GM12878 (cell line): ENCODE measurements at regions not wholly inside any gene's neighbourhood (a gene's known extent, or its start where the extent isn't known, plus 50 kb on each side); places are given as distances from the start of the nearest gene placed in this dataset.

Experiments
- ATAC-seq: fragments of 200-7000 bp; cut with Tn5 transposase; 3 replicates; pipeline ENCODE4 v1.9.1; 2020; ENCODE audit warnings: mild to moderate bottlenecking, moderate library complexity
- BruUV-seq: library from RNA; stranded (reverse); fragments of 400-500 nt; replicated peaks from 2 replicates; lab custom pipeline; 2021; lab: Mats Ljungman, UMichigan
- CTCF ChIA-PET: fragments of 300-600 bp; sonication (Branson Sonifier 250); formaldehyde crosslinking; extraction: SDS; loops from one replicate; lab custom pipeline; 2021; ENCODE audit warnings: inconsistent platforms; lab: Yijun Ruan, JAX
- POLR2A ChIA-PET: fragments of 350-600 bp; formaldehyde crosslinking; extraction: SDS; loops from one replicate; lab custom pipeline; 2021; ENCODE audit warnings: inconsistent platforms; lab: Charles Lee
- RAD21 ChIA-PET: fragments of 300-600 bp; sonication (Branson Sonifier 250); formaldehyde crosslinking; loops from one replicate; lab custom pipeline; 2023; ENCODE audit warnings: antibody characterized with exemption; ENCODE audit not compliant: unreplicated experiment; lab: Charles Lee
- SMC1A ChIA-PET: fragments of 300-600 bp; sonication (Branson Sonifier 250); formaldehyde crosslinking; loops from one replicate; lab custom pipeline; 2023; ENCODE audit not compliant: unreplicated experiment, uncharacterized antibody; lab: Charles Lee
- DNase-seq: peaks from one replicate; pipeline ENCODE4 v3.0.0-alpha.2; 2011; ENCODE audit warnings: low read depth, low spot score
- FAIRE-seq: peaks from 3 replicates; lab custom pipeline; 2011; peaks lifted over from hg19 to GRCh38; lab: Jason Lieb, UNC
- H2AFZ ChIP-seq: 2 replicates; pipeline ENCODE4 v1.6.0; 2011; ENCODE audit warnings: low read depth, low read length, control low read depth; ENCODE audit not compliant: control insufficient read depth
- H3K27ac ChIP-seq: 2 replicates; pipeline ENCODE4 v1.5.1; 2011; ENCODE audit warnings: control low read depth; ENCODE audit not compliant: control insufficient read depth, insufficient read depth
- H3K27me3 ChIP-seq, 2 experiments: replicated peaks in 1 of 2; 2 replicates each; pipeline versions ENCODE4 v1.6.0 to v1.6.1; 2011; ENCODE audit warnings: low read length in 1 of 2; ENCODE audit not compliant: control insufficient read depth in 2 of 2, insufficient read depth in 2 of 2
- H3K36me3 ChIP-seq, 2 experiments: 2 replicates each; pipeline ENCODE4 v1.5.1; 2011; ENCODE audit warnings: low read length in 1 of 2; ENCODE audit not compliant: control insufficient read depth in 2 of 2, insufficient read depth in 2 of 2
- H3K4me1 ChIP-seq: 2 replicates; pipeline ENCODE4 v1.6.1; 2011; ENCODE audit warnings: mild to moderate bottlenecking, low read length, moderate library complexity, mixed read lengths; ENCODE audit not compliant: control insufficient read depth, insufficient read depth
- H3K4me2 ChIP-seq: 2 replicates; pipeline ENCODE4 v1.6.0; 2011; ENCODE audit warnings: control low read depth; ENCODE audit not compliant: control insufficient read depth, insufficient read depth
- H3K4me3 ChIP-seq: fragments of 200-600 bp; sonication (generic); 2 replicates; pipeline ENCODE4 v1.5.1; 2016
- H3K79me2 ChIP-seq: 2 replicates; pipeline ENCODE4 v1.6.0; 2011; ENCODE audit warnings: low read length; ENCODE audit not compliant: control insufficient read depth, insufficient read depth
- H3K9ac ChIP-seq: 2 replicates; pipeline ENCODE4 v1.8.0; 2011; ENCODE audit warnings: low read length, control low read depth, mixed read lengths; ENCODE audit not compliant: control insufficient read depth, insufficient read depth
- H3K9me3 ChIP-seq: replicated peaks from 3 replicates; pipeline ENCODE4 v1.5.1; 2011; ENCODE audit warnings: mild to moderate bottlenecking, low read length; ENCODE audit not compliant: control insufficient read depth, insufficient read depth
- H4K20me1 ChIP-seq: 2 replicates; pipeline ENCODE4 v1.6.0; 2011; ENCODE audit not compliant: control insufficient read depth, insufficient read depth
- CBX5 ChIP-seq: sonication (generic); IDR thresholded peaks from 2 replicates; pipeline ENCODE4 v1.6.1; 2016; ENCODE audit warnings: low read depth, moderate library complexity, mild to moderate bottlenecking, inconsistent platforms
- NR2F1 ChIP-seq: fragments of 450-650 bp; conservative IDR thresholded peaks from 2 replicates; pipeline ENCODE4 v1.6.1; 2017; ENCODE audit warnings: mild to moderate bottlenecking
- ZBTB11 ChIP-seq: fragments of 450-650 bp; formaldehyde crosslinking; IDR thresholded peaks from 2 replicates; pipeline ENCODE4 v1.5.0; 2022; ENCODE audit warnings: mild to moderate bottlenecking, missing genetic modification characterization
- ZBTB4 ChIP-seq: fragments of 450-650 bp; formaldehyde crosslinking; IDR thresholded peaks from 2 replicates; pipeline ENCODE4 v1.4.0; 2022; ENCODE audit warnings: mild to moderate bottlenecking, moderate library complexity
- WGBS: methylation state at CpG from one replicate; pipeline ENCODE4 v1.1.6; 2016; ENCODE audit warnings: low lambda C conversion rate; ENCODE audit not compliant: insufficient replicate concordance, insufficient coverage; ENCODE audit errors: missing lambda C conversion rate; 5-methylcytosine and 5-hydroxymethylcytosine counted together
- in situ Hi-C: fragments of 300-500 bp; cut with MboI; formaldehyde crosslinking; loops from 9 replicates; pipeline ENCODE4 v1.14.3; 2018; ENCODE audit warnings: mixed read lengths
- intact Hi-C: fragments of 100-400 bp; cut with micrococcal nuclease; formaldehyde crosslinking; loops from one replicate; pipeline ENCODE4 v1.14.2; 2022; ENCODE audit not compliant: unreplicated experiment
- TF ChIP-seq, protein P1 (sequence below): fragments of 450-650 bp; IDR thresholded peaks from 2 replicates; pipeline ENCODE4 v1.6.1; 2017; ENCODE audit warnings: mild to moderate bottlenecking

DNA sequence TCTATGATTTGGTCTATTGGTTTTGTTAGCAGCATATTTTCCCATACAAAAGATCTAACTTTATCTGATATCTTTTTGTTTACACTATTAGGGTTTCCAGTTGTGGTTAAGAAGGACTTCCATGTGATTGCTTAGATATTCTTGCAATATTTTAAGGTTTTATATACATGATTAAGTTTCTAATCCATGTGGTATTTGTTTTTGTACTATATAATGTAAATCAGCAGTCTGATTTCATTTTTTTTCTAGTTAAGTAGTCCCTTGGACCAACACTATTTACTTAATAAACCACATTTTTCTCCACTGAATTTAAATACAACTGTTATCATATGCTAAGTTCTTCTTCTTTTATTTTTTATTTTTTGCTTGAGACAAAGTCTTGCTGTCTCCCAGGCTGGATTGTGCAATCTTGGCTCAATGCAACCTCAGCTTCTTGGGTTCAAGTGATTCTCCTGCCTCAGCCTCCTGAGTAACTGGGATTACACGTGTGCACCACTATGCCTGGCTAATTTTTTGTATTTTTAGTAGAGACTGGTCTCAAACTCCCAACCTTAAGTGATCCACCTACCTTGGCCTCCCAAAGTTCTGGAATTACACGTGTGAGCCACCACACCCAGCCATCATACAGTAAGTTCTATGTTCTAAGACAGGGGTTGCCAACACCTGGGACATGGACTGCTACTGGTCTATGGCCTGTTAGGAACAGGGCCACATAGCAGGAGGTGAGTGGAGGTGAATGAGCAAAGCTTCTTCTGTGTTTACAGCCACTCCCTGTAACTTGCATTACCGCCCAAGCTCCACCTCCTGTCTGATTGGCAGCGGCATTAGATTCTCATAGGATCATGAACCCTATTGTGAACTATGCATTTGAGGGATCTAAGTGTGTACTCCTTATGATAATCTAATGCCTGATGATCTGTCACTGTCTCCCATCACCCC is 58.5 kb upstream of the RAB27B start:
- no peaks in the 10 kb centered on the region for H3K9me3 ChIP-seq
- RAD21 ChIA-PET, result no interaction called here
- CTCF ChIA-PET, result interaction anchor here (0.6 kb wide), 1 partner anchor 1326 kb away, joined by 3 read pairs; no protein-coding TSS in a partner anchor
- no peaks in the 10 kb centered on the region for H3K79me2 ChIP-seq
- H3K4me2 ChIP-seq, result no peak overlapping the region
- no peak overlapping the region for H3K4me3 ChIP-seq
- FAIRE-seq, result no peak
- no peak overlapping the region for H3K9ac ChIP-seq
- DNase-seq, result no peak
- H3K4me1 ChIP-seq, result no peaks in the 10 kb centered on the region
- WGBS, result 9% methylated on average over 4 of the region's 4 CpGs
- BruUV-seq, result no TSS peak
- H2AFZ ChIP-seq, result no peak overlapping the region
- intact Hi-C loops (no loop called here), in situ Hi-C loops (no loop called here)
- no peaks in the 10 kb centered on the region; a peak in 1 of 4 replicates for H3K27me3 ChIP-seq
- SMC1A ChIA-PET, result no interaction called here
- no peak overlapping the region for H3K27ac ChIP-seq
- no peak for TF ChIP-seq CBX5
- TF ChIP-seq ZBTB11 (CRISPR knock-in tag), result no peak
- no peak for TF ChIP-seq ZBTB4 (CRISPR knock-in tag)
- TF ChIP-seq, protein P1, sequence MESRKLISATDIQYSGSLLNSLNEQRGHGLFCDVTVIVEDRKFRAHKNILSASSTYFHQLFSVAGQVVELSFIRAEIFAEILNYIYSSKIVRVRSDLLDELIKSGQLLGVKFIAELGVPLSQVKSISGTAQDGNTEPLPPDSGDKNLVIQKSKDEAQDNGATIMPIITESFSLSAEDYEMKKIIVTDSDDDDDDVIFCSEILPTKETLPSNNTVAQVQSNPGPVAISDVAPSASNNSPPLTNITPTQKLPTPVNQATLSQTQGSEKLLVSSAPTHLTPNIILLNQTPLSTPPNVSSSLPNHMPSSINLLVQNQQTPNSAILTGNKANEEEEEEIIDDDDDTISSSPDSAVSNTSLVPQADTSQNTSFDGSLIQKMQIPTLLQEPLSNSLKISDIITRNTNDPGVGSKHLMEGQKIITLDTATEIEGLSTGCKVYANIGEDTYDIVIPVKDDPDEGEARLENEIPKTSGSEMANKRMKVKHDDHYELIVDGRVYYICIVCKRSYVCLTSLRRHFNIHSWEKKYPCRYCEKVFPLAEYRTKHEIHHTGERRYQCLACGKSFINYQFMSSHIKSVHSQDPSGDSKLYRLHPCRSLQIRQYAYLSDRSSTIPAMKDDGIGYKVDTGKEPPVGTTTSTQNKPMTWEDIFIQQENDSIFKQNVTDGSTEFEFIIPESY, result no peak
- no peak for TF ChIP-seq NR2F1
- POLR2A ChIA-PET, result no interaction called here
- H3K36me3 ChIP-seq, result no peaks in the 10 kb centered on the region
- H4K20me1 ChIP-seq, result no peaks in the 10 kb centered on the region
- ATAC-seq, result no peak
